ENCODE measurements at regions not wholly inside any gene's neighbourhood (a gene's known extent, or its start where the extent isn't known, plus 50 kb on each side); places are given as distances from the start of the nearest gene placed in this dataset.
"Not testable (repeated sequence)": the region's sequence is repeated elsewhere in the genome, so short reads cannot be mapped to it uniquely, and the experiment has no call there.

DNA sequence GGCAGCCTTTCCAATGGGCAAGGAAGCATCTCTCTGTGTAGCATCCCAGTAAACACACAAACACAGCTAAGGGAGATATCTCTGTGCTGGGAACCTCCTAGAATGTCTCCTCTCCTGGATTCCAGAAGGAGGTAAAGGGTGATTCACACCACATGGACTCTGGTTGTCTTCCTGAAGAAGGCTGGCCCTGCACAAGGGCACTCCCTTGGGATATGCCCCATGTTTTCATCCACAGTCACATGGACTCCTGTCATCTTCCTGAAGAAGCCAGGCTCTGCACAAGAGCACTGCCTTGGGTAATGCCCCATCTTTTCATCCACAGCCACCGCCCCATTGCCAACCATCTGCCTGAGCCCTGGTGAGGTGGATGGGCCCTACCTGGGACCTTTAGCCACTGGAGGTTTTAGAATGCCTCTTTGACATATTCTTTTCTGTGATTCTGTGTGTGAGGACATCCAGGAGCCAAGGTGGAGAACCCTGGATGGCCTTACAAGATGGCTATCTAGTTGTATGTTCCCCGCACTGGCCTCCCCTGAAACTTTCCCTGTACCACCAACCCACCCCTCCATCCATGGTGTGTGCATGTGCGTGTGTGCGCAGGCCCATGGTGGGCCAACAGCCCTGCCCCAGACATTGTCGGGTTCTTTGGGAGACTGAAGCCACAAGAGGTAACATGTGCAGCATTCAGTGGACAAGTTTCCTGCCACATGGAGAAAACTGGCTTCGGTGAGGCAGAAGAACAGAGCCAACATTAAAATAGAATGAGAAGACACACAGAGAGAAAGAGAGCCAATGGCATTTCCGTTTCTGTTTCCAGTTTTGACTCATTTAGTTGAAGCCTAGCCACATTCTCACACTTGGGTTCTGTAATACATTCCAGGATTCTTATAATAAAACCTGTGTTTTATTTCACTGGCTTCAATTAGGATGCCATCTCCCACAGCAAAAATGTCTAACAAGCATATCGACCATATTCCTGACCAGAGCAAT lies 110.2 kb upstream of the CST7 start:
- DNase-seq: no peak

- DNase-seq: no peak
Observed at GRCh38 chr20:24840121-24840713, 108.9 kb upstream of the CST7 start.

GRCh38 chr20:24842274-24842917 lies 106.7 kb upstream of the CST7 start:
- no peak for DNase-seq

GRCh38 chr20:24842918-24843715 lies 106.0 kb upstream of the CST7 start:
- DNase-seq: no peak

DNA sequence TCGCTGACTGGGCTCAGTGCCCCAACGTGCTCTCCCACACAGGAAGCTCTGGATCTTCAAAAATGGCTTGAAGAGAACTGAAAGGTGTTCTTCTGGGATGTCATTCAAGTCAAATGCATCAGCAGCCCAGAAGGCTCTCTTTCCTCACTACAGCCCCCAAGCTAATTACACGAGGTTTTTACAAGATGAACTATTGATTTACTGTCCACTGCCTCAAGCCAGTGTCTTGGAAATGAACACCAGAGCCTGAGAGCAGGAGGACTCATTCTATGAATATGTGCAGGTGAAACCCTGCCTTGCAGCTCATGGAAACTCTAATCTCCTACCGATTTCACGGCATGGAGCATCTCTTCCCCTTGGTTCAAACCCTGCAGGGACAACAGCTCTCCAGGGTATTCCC lies 98.9 kb upstream of the CST7 start:
- no peak for DNase-seq

DNA sequence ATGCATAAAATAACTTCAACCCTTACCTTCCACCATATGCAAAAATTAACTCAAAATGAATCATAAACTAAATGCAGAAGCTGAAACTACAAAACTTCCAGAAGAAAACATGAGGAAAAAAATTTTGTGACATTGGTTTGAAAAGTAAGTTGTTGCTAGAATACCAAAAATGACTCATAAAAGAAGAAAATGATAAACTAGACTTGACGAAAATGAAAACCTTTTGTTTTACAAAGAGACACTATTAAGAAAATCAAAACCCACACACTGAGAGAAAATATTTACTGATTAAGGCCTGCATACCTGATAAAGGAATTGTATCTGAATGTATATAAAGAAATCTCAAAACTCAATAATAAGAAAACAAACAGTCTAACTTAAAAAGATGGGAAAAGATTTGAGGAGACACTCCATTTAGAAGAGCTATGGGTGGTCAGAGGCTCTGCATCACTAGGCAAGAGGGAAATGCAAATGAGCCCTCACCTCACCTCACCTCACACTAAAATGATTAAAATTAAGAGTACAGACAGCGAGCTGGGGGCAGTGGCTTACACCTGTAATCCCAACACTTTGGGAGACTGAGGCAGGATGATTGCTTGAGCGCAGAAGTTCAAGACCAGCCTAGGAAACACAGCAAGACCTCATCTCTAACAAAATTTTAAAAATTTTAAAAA lies 97.6 kb upstream of the CST7 start:
- no peak for DNase-seq

DNA sequence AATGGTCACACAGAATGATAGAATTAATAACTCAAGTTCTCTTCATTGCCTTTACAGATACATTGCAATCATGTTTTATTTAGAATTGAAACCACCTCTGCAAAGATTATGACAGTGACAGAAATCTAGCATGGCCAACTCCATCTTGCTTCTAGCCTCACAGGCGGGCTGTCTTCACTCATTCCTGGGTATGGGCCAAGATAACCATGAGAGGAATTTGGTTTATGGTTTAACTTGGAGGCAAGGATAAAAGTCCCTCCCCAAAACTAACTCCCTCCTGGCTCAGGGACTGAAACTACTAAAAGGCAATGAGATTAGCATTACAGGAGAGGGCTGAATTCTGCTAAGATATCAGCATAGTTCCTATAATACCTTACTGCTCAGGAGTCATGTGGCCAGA lies 95.2 kb upstream of the CST7 start:
- DNase-seq: no peak

DNA sequence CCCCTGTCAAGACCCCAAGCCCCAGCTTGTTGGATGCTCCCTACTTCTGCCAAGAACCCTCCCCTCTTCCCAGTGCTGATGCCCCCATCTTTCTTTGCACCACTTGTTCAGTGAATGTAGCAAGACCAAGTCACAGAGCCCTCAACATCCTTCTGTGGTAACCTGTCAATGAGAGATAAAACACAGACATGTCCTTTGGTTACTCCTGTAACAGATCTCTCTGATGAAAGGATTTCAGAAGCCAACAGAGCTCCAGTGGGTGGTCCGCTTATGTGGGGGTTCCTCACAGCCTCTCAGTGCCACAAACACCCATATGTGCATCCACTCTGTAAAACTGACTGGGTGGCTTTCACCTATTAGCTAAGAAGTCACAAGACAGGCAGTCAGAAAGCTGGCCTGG lies 93.2 kb upstream of the CST7 start:
- no peak for DNase-seq

DNA sequence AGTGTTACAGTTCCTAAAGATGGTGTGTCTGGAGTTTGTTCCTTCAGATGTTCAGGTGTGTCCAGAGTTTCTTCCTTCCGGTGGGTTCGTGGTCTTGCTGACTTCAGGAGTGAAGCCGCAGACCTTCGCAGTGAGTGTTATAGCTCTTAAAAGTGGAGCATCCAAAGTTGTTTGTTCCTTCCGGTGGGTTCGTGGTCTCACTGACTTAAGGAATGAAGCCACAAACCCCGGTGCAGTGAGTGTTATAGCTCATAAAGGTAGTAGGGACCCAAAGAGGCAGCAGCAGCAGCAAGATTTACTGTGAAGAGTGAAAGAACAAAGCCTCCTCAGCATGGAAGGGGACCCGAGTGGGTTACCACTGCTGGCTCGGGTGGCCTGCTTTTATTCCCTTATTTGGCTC lies 90.6 kb upstream of the CST7 start:
- not testable (repeated sequence) for DNase-seq

DNA sequence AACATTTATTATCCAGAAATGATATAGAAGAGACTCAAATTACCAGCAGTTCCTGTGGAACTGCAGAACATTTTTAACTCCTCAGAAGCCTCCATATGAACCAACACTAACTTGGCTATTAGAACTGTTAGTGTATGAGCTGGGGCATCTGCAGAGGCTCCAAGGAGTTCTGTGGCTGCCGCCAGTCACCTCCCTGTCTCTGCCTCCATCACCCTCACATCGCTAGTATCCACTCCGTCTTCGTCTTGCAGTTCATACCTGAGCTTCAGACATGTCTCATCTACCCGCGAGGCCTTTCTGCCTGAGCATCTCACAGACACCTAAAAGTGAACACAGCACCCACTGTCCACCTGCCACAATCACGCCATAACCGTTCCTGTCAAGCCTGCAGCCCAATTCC lies 89.5 kb upstream of the CST7 start:
- DNase-seq: no peak

GRCh38 chr20:24862186-24862585 lies 86.9 kb upstream of the CST7 start:
- no peak for DNase-seq

- DNase-seq: no peak
Observed at GRCh38 chr20:24862606-24863005, 86.5 kb upstream of the CST7 start.

- no peak for DNase-seq
Observed at GRCh38 chr20:24863356-24863755, 85.7 kb upstream of the CST7 start.

DNA sequence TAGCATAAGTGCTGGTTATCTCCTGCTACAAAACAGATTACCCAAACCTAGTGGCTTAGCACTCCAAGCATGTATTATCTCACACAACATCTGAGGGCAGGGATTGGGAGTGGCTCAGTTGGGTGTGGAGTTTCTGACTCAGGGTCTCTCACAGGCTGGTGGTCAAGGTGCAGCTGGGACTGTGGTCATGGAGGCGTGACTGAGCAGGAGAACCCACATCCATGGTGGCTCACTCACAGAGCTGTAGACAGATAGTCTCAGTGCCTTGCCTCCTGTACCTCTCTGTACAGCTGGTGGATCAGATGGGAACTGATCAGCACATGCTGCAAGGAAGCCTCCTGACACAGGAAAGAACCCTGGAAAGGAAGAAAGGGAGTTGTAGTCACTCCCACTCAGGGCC lies 83.1 kb upstream of the CST7 start:
- DNase-seq: no peak

DNA sequence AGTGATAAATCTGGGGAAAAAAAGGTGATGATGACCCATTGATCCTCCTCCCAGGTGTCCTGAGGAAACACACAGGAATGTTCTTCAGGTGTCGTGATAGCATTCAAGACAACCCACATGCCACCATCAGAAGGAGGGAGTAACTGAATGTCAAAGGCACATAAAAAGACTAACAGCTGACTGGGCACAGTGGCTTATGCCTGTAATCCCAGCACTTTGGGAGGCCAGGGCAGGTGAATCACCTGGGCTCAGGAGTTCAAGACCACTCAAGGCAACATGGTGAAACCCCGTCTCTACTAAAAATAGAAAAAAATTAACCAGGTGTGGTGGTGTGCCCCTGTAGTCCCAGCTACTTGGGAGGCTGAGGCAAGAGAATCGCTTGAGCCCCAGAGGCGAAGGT lies 82.3 kb upstream of the CST7 start:
- no peak for DNase-seq

DNA sequence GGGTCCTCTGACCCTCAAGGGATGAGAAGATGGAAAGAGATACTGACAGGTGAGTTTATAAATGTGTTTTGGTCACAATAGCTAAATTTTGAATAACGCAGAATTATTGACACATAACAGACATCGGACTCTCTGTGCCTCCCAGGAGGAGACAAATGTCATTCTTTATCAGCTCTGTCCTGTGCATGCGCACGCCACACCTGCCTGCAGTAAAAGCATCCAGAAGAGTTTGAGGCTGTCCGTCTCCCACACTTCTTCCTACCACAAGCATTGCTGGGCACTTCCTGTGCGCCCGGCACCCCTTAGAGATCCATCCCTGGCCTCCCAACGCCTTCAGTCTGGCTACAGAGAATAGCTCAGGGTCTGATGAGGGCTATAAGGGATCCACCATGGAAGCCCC lies 81.5 kb upstream of the CST7 start:
- DNase-seq: no peak

- DNase-seq: no peak
Observed at GRCh38 chr20:24868396-24868927, 80.6 kb upstream of the CST7 start.

DNA sequence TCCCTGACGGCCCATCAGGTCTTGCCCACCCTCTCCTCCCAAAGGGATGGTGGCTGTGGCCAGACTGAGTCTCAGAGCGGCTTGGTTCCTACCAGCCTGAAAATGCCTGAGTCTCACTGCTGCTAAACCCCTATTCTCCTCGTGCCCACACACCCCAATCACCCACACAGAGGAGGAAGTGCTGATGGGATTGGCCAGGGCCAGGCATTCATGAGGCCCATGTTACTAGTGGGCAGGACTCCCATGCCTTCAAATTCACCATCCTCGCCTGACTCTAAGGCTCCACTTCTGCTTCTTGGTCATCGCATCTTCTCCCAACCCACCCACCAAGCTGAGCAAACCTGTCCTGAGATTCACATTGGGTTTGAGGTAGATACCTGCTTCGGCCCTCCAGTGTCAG lies 80.1 kb upstream of the CST7 start:
- no peak for DNase-seq

DNA sequence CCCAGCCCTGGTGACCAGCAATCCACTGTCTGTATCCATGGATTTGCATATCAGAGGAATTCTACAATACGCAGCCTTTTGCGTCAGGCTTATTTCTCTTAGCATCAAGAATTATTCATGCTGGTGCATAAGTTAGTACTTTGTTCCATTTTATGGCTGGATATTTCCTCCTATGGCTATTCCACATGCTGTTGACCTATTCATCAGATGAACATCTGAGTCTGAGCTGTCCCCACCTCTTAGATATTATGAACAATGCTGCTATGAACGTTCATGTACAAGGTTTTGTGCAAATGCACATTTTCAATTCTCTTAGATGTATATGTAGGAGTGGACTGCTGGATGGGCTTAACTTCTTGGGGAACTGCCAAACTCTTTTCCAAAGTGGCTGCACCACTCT lies 79.0 kb upstream of the CST7 start:
- no peak for DNase-seq

- no peak for DNase-seq
Observed at GRCh38 chr20:24870881-24871280, 78.2 kb upstream of the CST7 start.

DNA sequence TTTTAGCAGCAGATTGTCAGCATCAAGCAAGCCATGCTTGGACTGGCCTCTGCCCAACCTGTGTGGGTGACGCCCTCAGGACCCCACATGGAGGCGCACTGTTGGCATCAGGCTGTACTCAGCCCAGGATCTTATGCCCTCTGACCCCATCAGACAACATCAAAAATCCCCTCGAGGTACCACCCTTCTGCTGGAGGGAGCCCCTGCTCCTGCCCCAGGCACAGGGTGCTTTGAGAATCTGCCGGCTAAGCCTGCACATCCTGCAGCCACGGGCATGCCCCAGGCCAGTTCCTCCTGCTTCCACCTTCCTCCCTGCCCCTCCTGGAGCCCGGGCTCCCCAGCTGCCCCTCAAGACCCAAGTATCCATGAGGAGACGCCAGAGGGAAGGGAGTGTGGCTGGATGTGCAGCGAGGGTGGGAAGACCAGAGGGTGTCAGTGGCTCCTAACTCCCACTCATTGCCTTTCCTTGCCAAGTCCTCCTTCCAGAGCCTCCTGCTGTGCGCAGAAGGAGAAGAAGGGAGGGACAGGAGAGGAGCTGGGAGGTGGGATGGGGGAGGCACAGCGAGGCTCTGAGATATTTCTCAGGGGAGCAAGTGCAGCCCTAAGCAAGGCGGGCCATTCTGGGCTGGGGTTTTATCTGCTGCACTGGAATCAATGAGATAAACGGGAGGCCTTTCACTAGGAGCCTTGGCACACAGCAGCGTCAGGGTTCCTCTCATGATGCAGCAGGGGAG lies 77.4 kb upstream of the CST7 start:
- no peak for DNase-seq
